Endodermal cell (in vitro differentiated cells): ENCODE measurements at regions not wholly inside any gene's neighbourhood (a gene's known extent, or its start where the extent isn't known, plus 50 kb on each side); places are given as distances from the start of the nearest gene placed in this dataset.

Source experiments
- DNase-seq: peaks from one replicate; pipeline ENCODE4 v3.0.0-alpha.2; 2017
- H3K27ac ChIP-seq: 2 replicates; pipeline ENCODE4 v1.5.1; 2013; ENCODE audit warnings: mild to moderate bottlenecking, low read depth, low read length, moderate library complexity
- H3K27me3 ChIP-seq: 2 replicates; pipeline ENCODE4 v1.6.1; 2013; ENCODE audit warnings: mild to moderate bottlenecking, low read length, moderate library complexity; ENCODE audit not compliant: insufficient read depth, control insufficient read depth, poor library complexity, severe bottlenecking
- H3K36me3 ChIP-seq: 2 replicates; pipeline ENCODE4 v1.7.0; 2013; ENCODE audit warnings: mild to moderate bottlenecking, low read length, moderate library complexity; ENCODE audit not compliant: control insufficient read depth, insufficient read depth
- H3K4me1 ChIP-seq: one replicate; pipeline ENCODE4 v1.7.0; 2013; ENCODE audit warnings: low read length; ENCODE audit not compliant: control insufficient read depth, insufficient read depth
- H3K4me3 ChIP-seq: 2 replicates; pipeline ENCODE4 v1.5.1; 2013; ENCODE audit warnings: mild to moderate bottlenecking, low read length, moderate library complexity
- H3K9ac ChIP-seq: 2 replicates; pipeline ENCODE4 v1.6.1; 2013; ENCODE audit warnings: mild to moderate bottlenecking, low read length, moderate library complexity; ENCODE audit not compliant: poor library complexity, severe bottlenecking; ENCODE audit errors: extremely low read depth
- H3K9me3 ChIP-seq: 2 replicates; pipeline ENCODE4 v1.6.1; 2013; ENCODE audit warnings: mild to moderate bottlenecking, low read length, moderate library complexity; ENCODE audit not compliant: control insufficient read depth
- H3K27ac Mint-ChIP-seq: 2 replicates; pipeline ENCODE4 v1.8.0; 2020; ENCODE audit warnings: mixed read lengths
- H3K27me3 Mint-ChIP-seq: 2 replicates; pipeline ENCODE4 v1.8.0; 2021; ENCODE audit warnings: mild to moderate bottlenecking, mixed read lengths; ENCODE audit not compliant: insufficient read depth
- H3K36me3 Mint-ChIP-seq: 2 replicates; pipeline ENCODE4 v1.8.0; 2020; ENCODE audit warnings: low read depth, mixed read lengths
- H3K4me1 Mint-ChIP-seq: 2 replicates; pipeline ENCODE4 v1.8.0; 2020; ENCODE audit warnings: mixed read lengths
- H3K4me3 Mint-ChIP-seq: 2 replicates; pipeline ENCODE4 v1.8.0; 2020; ENCODE audit warnings: mild to moderate bottlenecking, moderate library complexity, mixed read lengths
- H3K9me3 Mint-ChIP-seq: 2 replicates; pipeline ENCODE4 v1.8.0; 2020; ENCODE audit warnings: mild to moderate bottlenecking, mixed read lengths
- WGBS, 2 experiments: methylation state at CpG; one replicate each; pipeline versions ENCODE4 v1.1.5 to v1.1.7; 2013; ENCODE audit warnings: missing lambda C conversion rate in 2 of 2, mixed read lengths in 1 of 2; ENCODE audit not compliant: insufficient coverage in 1 of 2, insufficient read length in 1 of 2; 5-methylcytosine and 5-hydroxymethylcytosine counted together
- TF ChIP-seq, protein P1 (sequence below): fragments of 200-600 bp; sonication (generic); conservative IDR thresholded peaks from 2 replicates; pipeline ENCODE4 v1.5.0; 2021; ENCODE audit warnings: antibody characterized with exemption, mild to moderate bottlenecking

DNA sequence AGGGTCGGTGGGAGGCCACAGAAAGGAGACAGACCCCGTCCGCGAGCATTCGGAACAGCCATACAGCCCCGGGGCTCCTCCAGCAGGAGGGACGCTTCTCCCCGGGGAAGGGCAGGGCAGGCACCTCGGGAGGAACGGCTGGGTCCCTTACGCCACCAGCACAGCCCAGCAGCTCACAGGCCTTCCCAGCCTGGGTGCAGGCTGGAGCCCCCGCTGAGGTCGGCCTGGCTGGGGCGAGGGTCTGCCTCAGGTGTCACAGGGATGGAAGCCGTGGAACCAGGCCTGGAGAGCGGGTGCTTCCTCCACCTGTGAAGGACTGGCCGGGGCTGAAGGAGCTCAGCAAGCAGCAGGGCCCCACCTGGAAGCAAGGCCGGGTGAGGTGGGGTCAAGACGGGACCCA lies 732.3 kb downstream of the BRD1 start:
- no peaks in the 10 kb centered on the region for H3K36me3 Mint-ChIP-seq
- H3K27ac Mint-ChIP-seq, result no peak overlapping the region
- H3K27ac ChIP-seq, result no peak overlapping the region

DNA sequence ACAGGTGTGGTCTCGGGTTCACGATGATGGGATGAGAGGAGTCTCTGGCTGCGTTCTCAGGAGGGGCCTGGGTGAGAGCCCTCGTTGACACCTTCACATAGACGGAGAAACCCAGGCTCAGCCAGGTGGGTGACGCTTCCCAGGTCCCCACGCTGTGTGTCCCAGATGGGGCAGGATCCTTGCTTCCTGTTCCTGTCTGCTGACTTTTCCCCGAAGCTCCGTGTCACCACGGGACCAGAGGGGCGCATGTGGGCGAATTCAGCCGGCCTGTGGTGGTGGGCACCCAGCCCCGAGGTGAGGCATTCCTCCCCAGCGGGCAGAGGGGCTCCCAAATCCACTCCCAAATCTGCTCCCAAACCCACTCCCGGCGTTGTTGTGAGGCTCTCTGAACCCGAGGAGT lies 732.8 kb downstream of the BRD1 start:
- no peak overlapping the region for H3K27ac Mint-ChIP-seq
- 92 to 93% methylated on average over 9 to 18 of the region's 18 CpGs for WGBS, 2 experiments

More for the DNA sequence above, 732.3 kb downstream of the BRD1 start:
- no peaks in the 10 kb centered on the region for H3K27me3 Mint-ChIP-seq
- Histone ChIP-seq H3K36me3 (no peaks in the 10 kb centered on the region), H3K4me3 (no peak overlapping the region), H3K27me3 (no peaks in the 10 kb centered on the region), H3K9me3 (no peaks in the 10 kb centered on the region), H3K4me1 (peaks cover 6% of the 10 kb centered on the region), H3K9ac (no peak overlapping the region)
- TF ChIP-seq, protein P1, sequence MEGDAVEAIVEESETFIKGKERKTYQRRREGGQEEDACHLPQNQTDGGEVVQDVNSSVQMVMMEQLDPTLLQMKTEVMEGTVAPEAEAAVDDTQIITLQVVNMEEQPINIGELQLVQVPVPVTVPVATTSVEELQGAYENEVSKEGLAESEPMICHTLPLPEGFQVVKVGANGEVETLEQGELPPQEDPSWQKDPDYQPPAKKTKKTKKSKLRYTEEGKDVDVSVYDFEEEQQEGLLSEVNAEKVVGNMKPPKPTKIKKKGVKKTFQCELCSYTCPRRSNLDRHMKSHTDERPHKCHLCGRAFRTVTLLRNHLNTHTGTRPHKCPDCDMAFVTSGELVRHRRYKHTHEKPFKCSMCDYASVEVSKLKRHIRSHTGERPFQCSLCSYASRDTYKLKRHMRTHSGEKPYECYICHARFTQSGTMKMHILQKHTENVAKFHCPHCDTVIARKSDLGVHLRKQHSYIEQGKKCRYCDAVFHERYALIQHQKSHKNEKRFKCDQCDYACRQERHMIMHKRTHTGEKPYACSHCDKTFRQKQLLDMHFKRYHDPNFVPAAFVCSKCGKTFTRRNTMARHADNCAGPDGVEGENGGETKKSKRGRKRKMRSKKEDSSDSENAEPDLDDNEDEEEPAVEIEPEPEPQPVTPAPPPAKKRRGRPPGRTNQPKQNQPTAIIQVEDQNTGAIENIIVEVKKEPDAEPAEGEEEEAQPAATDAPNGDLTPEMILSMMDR, result no peak
- peaks cover 9% of the 10 kb centered on the region for H3K9me3 Mint-ChIP-seq
- H3K4me3 Mint-ChIP-seq, result no peak overlapping the region
- no peak for DNase-seq
- WGBS, 2 experiments, result 94 to 97% methylated on average over 9 to 19 of the region's 19 CpGs
- no peaks in the 10 kb centered on the region for H3K4me1 Mint-ChIP-seq

DNA sequence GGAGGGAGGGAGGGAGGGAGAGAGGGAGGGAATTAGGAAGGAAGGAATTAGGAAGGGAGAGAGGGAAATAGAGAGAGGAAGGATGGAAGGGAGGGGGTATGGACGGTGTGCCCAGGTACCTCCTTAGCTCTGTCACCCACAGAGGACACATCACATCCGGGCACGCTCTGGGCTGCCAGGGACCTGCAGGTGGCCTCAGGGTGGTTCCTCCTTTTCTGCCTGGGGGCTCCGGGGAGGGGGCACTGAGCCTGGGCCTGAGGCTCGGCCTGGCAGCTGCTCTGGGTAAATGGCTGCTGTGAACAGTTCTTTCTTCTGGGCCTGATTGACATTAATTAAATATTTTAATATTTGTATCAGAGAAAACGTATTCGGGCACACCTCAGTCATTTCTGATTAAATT lies 733.5 kb downstream of the BRD1 start:
- Histone ChIP-seq H3K27ac (no peak overlapping the region), H3K9ac (no peak overlapping the region), H3K27me3 (no peaks in the 10 kb centered on the region), H3K4me3 (no peak overlapping the region), H3K4me1 (no peaks in the 10 kb centered on the region), H3K9me3 (no peaks in the 10 kb centered on the region), H3K36me3 (no peaks in the 10 kb centered on the region)
- Mint-ChIP-seq H3K27me3 (no peaks in the 10 kb centered on the region), H3K4me1 (no peaks in the 10 kb centered on the region), H3K27ac (no peak overlapping the region), H3K4me3 (no peak overlapping the region), H3K9me3 (peaks cover 9% of the 10 kb centered on the region), H3K36me3 (no peaks in the 10 kb centered on the region)
- 92 to 94% methylated on average over 5 to 7 of the region's 7 CpGs for WGBS, 2 experiments
- DNase-seq, result no peak
- TF ChIP-seq, protein P1, result no peak

More for the DNA sequence above, 732.8 kb downstream of the BRD1 start:
- TF ChIP-seq, protein P1, result no peak
- no peak overlapping the region for H3K4me3 Mint-ChIP-seq
- H3K27me3 Mint-ChIP-seq, result no peaks in the 10 kb centered on the region
- H3K36me3 ChIP-seq, result no peaks in the 10 kb centered on the region
- H3K9me3 Mint-ChIP-seq, result peaks cover 9% of the 10 kb centered on the region
- DNase-seq, result no peak
- peaks cover 2% of the 10 kb centered on the region for H3K4me1 ChIP-seq
- no peak overlapping the region for H3K27ac ChIP-seq
- H3K4me1 Mint-ChIP-seq, result no peaks in the 10 kb centered on the region
- H3K4me3 ChIP-seq, result no peak overlapping the region
- H3K9ac ChIP-seq, result no peak overlapping the region
- no peaks in the 10 kb centered on the region for H3K9me3 ChIP-seq
- no peaks in the 10 kb centered on the region for H3K36me3 Mint-ChIP-seq
- H3K27me3 ChIP-seq, result no peaks in the 10 kb centered on the region
